HG02763 (cell line): ENCODE measurements at regions not wholly inside any gene's neighbourhood (a gene's known extent, or its start where the extent isn't known, plus 50 kb on each side); places are given as distances from the start of the nearest gene placed in this dataset.

Experiments
- ATAC-seq: cut with Tn5 transposase; IDR thresholded peaks from one replicate; pipeline ENCODE4 v1.9.1; 2021; ENCODE audit warnings: mild to moderate bottlenecking, moderate library complexity; ENCODE audit not compliant: unreplicated experiment

GRCh38 chr1:114342376-114342775 lies 168.6 kb downstream of the TRIM33 start:
- no peak for ATAC-seq

- ATAC-seq, result no peak
Measured at GRCh38 chr1:114341856-114342255, 169.1 kb downstream of the TRIM33 start.

- no peak for ATAC-seq
Measured at GRCh38 chr1:114341299-114341698, 169.7 kb downstream of the TRIM33 start.

- ATAC-seq, result no peak
Measured at GRCh38 chr1:114340892-114341291, 170.1 kb downstream of the TRIM33 start.

GRCh38 chr1:114339379-114339778 lies 171.6 kb downstream of the TRIM33 start:
- ATAC-seq, result no peak

- ATAC-seq, result no peak
Measured at GRCh38 chr1:114338191-114338890, 172.7 kb downstream of the TRIM33 start.

GRCh38 chr1:114337417-114337816 lies 173.6 kb downstream of the TRIM33 start:
- ATAC-seq, result no peak

- ATAC-seq, result no peak
Measured at GRCh38 chr1:114336360-114336759, 174.6 kb downstream of the TRIM33 start.

GRCh38 chr1:114335273-114335672 lies 175.7 kb downstream of the TRIM33 start:
- ATAC-seq, result no peak

GRCh38 chr1:114334297-114334696 lies 176.7 kb downstream of the TRIM33 start:
- no peak for ATAC-seq

GRCh38 chr1:114333690-114334089 lies 177.3 kb downstream of the TRIM33 start:
- ATAC-seq, result no peak

GRCh38 chr1:114331936-114332335 lies 178.3 kb upstream of the SYT6 start:
- ATAC-seq, result no peak

GRCh38 chr1:114330451-114330983 lies 176.8 kb upstream of the SYT6 start:
- ATAC-seq, result no peak

- no peak for ATAC-seq
Measured at GRCh38 chr1:114328361-114328904, 174.8 kb upstream of the SYT6 start.

GRCh38 chr1:114324662-114324965 lies 170.9 kb upstream of the SYT6 start:
- ATAC-seq, result no peak

- ATAC-seq, result no peak
Measured at GRCh38 chr1:114323959-114324661, 170.4 kb upstream of the SYT6 start.

- no peak for ATAC-seq
Measured at GRCh38 chr1:114322734-114323133, 169.1 kb upstream of the SYT6 start.

GRCh38 chr1:114322207-114322606 lies 168.5 kb upstream of the SYT6 start:
- no peak for ATAC-seq

- no peak for ATAC-seq
Measured at GRCh38 chr1:114320586-114320985, 166.9 kb upstream of the SYT6 start.

- ATAC-seq, result no peak
Measured at GRCh38 chr1:114319418-114319817, 165.7 kb upstream of the SYT6 start.

- no peak for ATAC-seq
Measured at GRCh38 chr1:114318961-114319360, 165.3 kb upstream of the SYT6 start.

- ATAC-seq, result no peak
Measured at GRCh38 chr1:114316204-114316603, 162.5 kb upstream of the SYT6 start.
